ENCODE measurements at regions not wholly inside any gene's neighbourhood (a gene's known extent, or its start where the extent isn't known, plus 50 kb on each side); places are given as distances from the start of the nearest gene placed in this dataset.

GRCh38 chr10:80697926-80698325 lies 160.2 kb downstream of the SH2D4B start:
- H3K9me3 ChIP-seq: no peaks in the 10 kb centered on the region
- WGBS, 2 donors: 63 to 64% methylated on average over 2 of the region's 2 CpGs
- H3K27ac ChIP-seq: no peak overlapping the region
- H3K27me3 ChIP-seq: no peaks in the 10 kb centered on the region
- no peaks in the 10 kb centered on the region for H3K36me3 ChIP-seq
- H3K4me3 ChIP-seq: no peak overlapping the region
- H3K4me1 ChIP-seq: peaks cover 0 to 4% (median 0%) of the 10 kb centered on the region in 4 donors
- DNase-seq (ENCODE audit: low spot score in 2 of 2): no peak
- TF ChIP-seq CTCF (IDR thresholded peaks at IDR 0.05) (no peak), EP300 (IDR thresholded peaks at IDR 0.05) (no peak)

- no peak overlapping the region for H3K27ac ChIP-seq
- no peaks in the 10 kb centered on the region for H3K27me3 ChIP-seq
- DNase-seq (ENCODE audit: low spot score in 2 of 2): peak; percentile 61 to 75
- WGBS, 2 donors: 7 to 19% methylated on average over 11 to 14 of the region's 14 CpGs
- peaks cover 0 to 4% (median 0%) of the 10 kb centered on the region in 4 donors for H3K4me1 ChIP-seq
- H3K4me3 ChIP-seq: no peak overlapping the region
- no peaks in the 10 kb centered on the region for H3K36me3 ChIP-seq
- H3K9me3 ChIP-seq: no peaks in the 10 kb centered on the region
- TF ChIP-seq POLR2A (IDR thresholded peaks at IDR 0.05): no peak
- TF ChIP-seq CTCF (IDR thresholded peaks at IDR 0.05): peak; percentile 70 to 83 (median 80)
These were observed 161.9 kb downstream of the SH2D4B start for GRCh38 chr10:80699602-80700039.

GRCh38 chr10:80700252-80700651 lies 162.6 kb downstream of the SH2D4B start:
- Histone ChIP-seq H3K27me3 (no peaks in the 10 kb centered on the region), H3K4me1 (peaks cover 0 to 4% (median 0%) of the 10 kb centered on the region in 4 donors), H3K36me3 (no peaks in the 10 kb centered on the region), H3K4me3 (no peak overlapping the region), H3K27ac (no peak overlapping the region), H3K9me3 (no peaks in the 10 kb centered on the region)
- TF ChIP-seq CTCF (IDR thresholded peaks at IDR 0.05) (no peak), POLR2A (IDR thresholded peaks at IDR 0.05) (no peak), EP300 (IDR thresholded peaks at IDR 0.05) (no peak)
- 88% methylated on average over 3 of the region's 3 CpGs for WGBS, 2 donors
- no peak for DNase-seq (ENCODE audit: low spot score in 2 of 2)

GRCh38 chr10:80700760-80701444 lies 163.2 kb downstream of the SH2D4B start:
- DNase-seq (ENCODE audit: low spot score in 2 of 2): no peak
- peaks cover 0 to 4% (median 0%) of the 10 kb centered on the region in 4 donors for H3K4me1 ChIP-seq
- no peak overlapping the region for H3K27ac ChIP-seq
- no peaks in the 10 kb centered on the region for H3K9me3 ChIP-seq
- no peaks in the 10 kb centered on the region for H3K27me3 ChIP-seq
- TF ChIP-seq EP300 (IDR thresholded peaks at IDR 0.05) (no peak), POLR2A (IDR thresholded peaks at IDR 0.05) (no peak), CTCF (IDR thresholded peaks at IDR 0.05) (no peak)
- no peak overlapping the region for H3K4me3 ChIP-seq
- 76 to 91% methylated on average over 7 to 8 of the region's 8 CpGs for WGBS, 2 donors
- H3K36me3 ChIP-seq: no peaks in the 10 kb centered on the region

GRCh38 chr10:80701706-80702105 lies 164.0 kb downstream of the SH2D4B start:
- H3K36me3 ChIP-seq: no peaks in the 10 kb centered on the region
- no peak overlapping the region for H3K27ac ChIP-seq
- TF ChIP-seq EP300 (IDR thresholded peaks at IDR 0.05) (no peak), POLR2A (IDR thresholded peaks at IDR 0.05) (no peak), CTCF (IDR thresholded peaks at IDR 0.05) (no peak)
- DNase-seq (ENCODE audit: low spot score in 2 of 2): no peak
- no peaks in the 10 kb centered on the region for H3K27me3 ChIP-seq
- H3K4me3 ChIP-seq: no peak overlapping the region
- H3K4me1 ChIP-seq: peaks cover 0 to 4% (median 0%) of the 10 kb centered on the region in 4 donors
- WGBS, 2 donors: 78% methylated on average over 2 of the region's 2 CpGs
- no peaks in the 10 kb centered on the region for H3K9me3 ChIP-seq

Data from tibial nerve (tissue), 4 donors.